Large intestine (tissue), 3 donors: ENCODE measurements at regions not wholly inside any gene's neighbourhood (a gene's known extent, or its start where the extent isn't known, plus 50 kb on each side); places are given as distances from the start of the nearest gene placed in this dataset.
"Not testable (repeated sequence)": the region's sequence is repeated elsewhere in the genome, so short reads cannot be mapped to it uniquely, and the experiment has no call there.

Experiments
- DNase-seq, 2 donors: peaks; one replicate each; pipeline versions ENCODE4 v3.0.0 to v3.0.0-alpha.2; 2013
- H3K27ac ChIP-seq: one replicate; pipeline ENCODE4 v1.5.1; 2013; ENCODE audit warnings: low read length
- H3K27me3 ChIP-seq: 2 replicates; pipeline ENCODE4 v1.6.1; 2013; ENCODE audit warnings: low read length; ENCODE audit not compliant: control insufficient read depth, insufficient read depth
- H3K36me3 ChIP-seq: 2 replicates; pipeline ENCODE4 v1.6.1; 2013; ENCODE audit warnings: low read length; ENCODE audit not compliant: control insufficient read depth, insufficient read depth
- H3K4me1 ChIP-seq: one replicate; pipeline ENCODE4 v1.6.1; 2013; ENCODE audit warnings: low read length; ENCODE audit not compliant: control insufficient read depth, insufficient read depth
- H3K4me3 ChIP-seq: one replicate; pipeline ENCODE4 v1.5.1; 2013; ENCODE audit warnings: low read length
- H3K9me3 ChIP-seq: one replicate; pipeline ENCODE4 v1.6.1; 2013; ENCODE audit warnings: mild to moderate bottlenecking, low read depth, low read length, moderate library complexity; ENCODE audit not compliant: control insufficient read depth
- WGBS: methylation state at CpG from one replicate; pipeline ENCODE4 v1.1.5; 2013; ENCODE audit warnings: low lambda C conversion rate; ENCODE audit not compliant: insufficient coverage; 5-methylcytosine and 5-hydroxymethylcytosine counted together

- Histone ChIP-seq H3K27ac (no peak overlapping the region), H3K27me3 (peaks cover 69% of the 10 kb centered on the region), H3K4me1 (no peaks in the 10 kb centered on the region), H3K9me3 (no peaks in the 10 kb centered on the region), H3K36me3 (no peaks in the 10 kb centered on the region), H3K4me3 (no peak overlapping the region)
- DNase-seq: no peak
Observed at GRCh38 chr5:38697013-38697412, 140.6 kb upstream of the LIFR start.

GRCh38 chr5:38705529-38705928 lies 140.3 kb upstream of the OSMR start:
- no CpG with 5 or more reads among the region's 4 CpGs for WGBS
- not testable (repeated sequence) for H3K4me3 ChIP-seq, H3K9me3 ChIP-seq, H3K27ac ChIP-seq, H3K36me3 ChIP-seq, H3K4me1 ChIP-seq, DNase-seq
- peaks cover 57% of the 10 kb centered on the region for H3K27me3 ChIP-seq

- Histone ChIP-seq H3K27me3 (peaks cover 63% of the 10 kb centered on the region), H3K27ac (no peak overlapping the region), H3K36me3 (no peaks in the 10 kb centered on the region), H3K9me3 (no peaks in the 10 kb centered on the region), H3K4me1 (no peaks in the 10 kb centered on the region), H3K4me3 (no peak overlapping the region)
- no peak for DNase-seq
- whole genome bisulfite sequencing: 80% methylated on average over 1 of the region's 3 CpGs
Observed at GRCh38 chr5:38706376-38706775, 139.4 kb upstream of the OSMR start.

- DNase-seq: no peak
- H3K9me3 ChIP-seq: no peaks in the 10 kb centered on the region
- no peaks in the 10 kb centered on the region for H3K4me1 ChIP-seq
- H3K27ac ChIP-seq: no peak overlapping the region
- no peak overlapping the region for H3K4me3 ChIP-seq
- no CpG with 5 or more reads among the region's 10 CpGs for WGBS
- peaks cover 64% of the 10 kb centered on the region for H3K27me3 ChIP-seq
- H3K36me3 ChIP-seq: no peaks in the 10 kb centered on the region
Observed at GRCh38 chr5:38707352-38708210, 138.2 kb upstream of the OSMR start.

GRCh38 chr5:38709678-38710306 lies 136.0 kb upstream of the OSMR start:
- no peak for DNase-seq
- Histone ChIP-seq H3K27me3 (peaks cover 73% of the 10 kb centered on the region), H3K27ac (no peak overlapping the region), H3K36me3 (no peaks in the 10 kb centered on the region), H3K4me3 (no peak overlapping the region), H3K9me3 (no peaks in the 10 kb centered on the region), H3K4me1 (no peaks in the 10 kb centered on the region)
- WGBS: no CpG with 5 or more reads among the region's 2 CpGs

- no peaks in the 10 kb centered on the region for H3K4me1 ChIP-seq
- 80% methylated on average over 1 of the region's 2 CpGs for WGBS
- H3K27ac ChIP-seq: no peak overlapping the region
- H3K9me3 ChIP-seq: no peaks in the 10 kb centered on the region
- H3K27me3 ChIP-seq: peaks cover 73% of the 10 kb centered on the region
- H3K4me3 ChIP-seq: no peak overlapping the region
- no peak for DNase-seq
- no peaks in the 10 kb centered on the region for H3K36me3 ChIP-seq
Observed at GRCh38 chr5:38710627-38711026, 135.2 kb upstream of the OSMR start.

GRCh38 chr5:38712391-38712790 lies 133.4 kb upstream of the OSMR start:
- no peaks in the 10 kb centered on the region for H3K4me1 ChIP-seq
- no peaks in the 10 kb centered on the region for H3K36me3 ChIP-seq
- no peaks in the 10 kb centered on the region for H3K9me3 ChIP-seq
- H3K27ac ChIP-seq: no peak overlapping the region
- WGBS: 100% methylated on average over 1 of the region's 3 CpGs
- H3K4me3 ChIP-seq: no peak overlapping the region
- DNase-seq: no peak
- peaks cover 67% of the 10 kb centered on the region for H3K27me3 ChIP-seq

- Histone ChIP-seq H3K27me3 (peaks cover 63% of the 10 kb centered on the region), H3K9me3 (no peaks in the 10 kb centered on the region), H3K36me3 (no peaks in the 10 kb centered on the region), H3K4me1 (no peaks in the 10 kb centered on the region), H3K4me3 (no peak overlapping the region), H3K27ac (no peak overlapping the region)
- no peak for DNase-seq
- WGBS: no CpG with 5 or more reads among the region's 3 CpGs
Observed at GRCh38 chr5:38714240-38714639, 131.6 kb upstream of the OSMR start.

- WGBS: no CpG with 5 or more reads among the region's 1 CpG
- Histone ChIP-seq H3K4me3 (no peak overlapping the region), H3K27me3 (peaks cover 63% of the 10 kb centered on the region), H3K36me3 (no peaks in the 10 kb centered on the region), H3K9me3 (no peaks in the 10 kb centered on the region), H3K27ac (no peak overlapping the region), H3K4me1 (no peaks in the 10 kb centered on the region)
- DNase-seq: no peak
Observed at GRCh38 chr5:38714703-38715355, 131.0 kb upstream of the OSMR start.

GRCh38 chr5:38715696-38716095 lies 130.1 kb upstream of the OSMR start:
- no peaks in the 10 kb centered on the region for H3K4me1 ChIP-seq
- H3K27ac ChIP-seq: no peak overlapping the region
- H3K27me3 ChIP-seq: peaks cover 58% of the 10 kb centered on the region
- DNase-seq: no peak
- no peak overlapping the region for H3K4me3 ChIP-seq
- H3K9me3 ChIP-seq: no peaks in the 10 kb centered on the region
- WGBS: no CpG with 5 or more reads among the region's 1 CpG
- no peaks in the 10 kb centered on the region for H3K36me3 ChIP-seq
